Keratinocyte (primary cell): ENCODE measurements at regions not wholly inside any gene's neighbourhood (a gene's known extent, or its start where the extent isn't known, plus 50 kb on each side); places are given as distances from the start of the nearest gene placed in this dataset.
"Not testable (repeated sequence)": the region's sequence is repeated elsewhere in the genome, so short reads cannot be mapped to it uniquely, and the experiment has no call there.

Experiments used
- CTCF ChIP-seq, 3 experiments: IDR thresholded peaks in 1 of 3; conservative IDR thresholded peaks in 1 of 3; optimal IDR thresholded peaks in 1 of 3; 2 replicates in 2 of 3; 3 replicates in 1 of 3; pipeline versions ENCODE3 to v1.5.1; 2011; ENCODE audit warnings: low read length in 3 of 3, mild to moderate bottlenecking in 3 of 3, moderate library complexity in 2 of 3, control low read depth in 1 of 3, inconsistent platforms in 1 of 3; ENCODE audit not compliant: insufficient read depth in 2 of 3; ENCODE audit errors: extremely low read depth in 1 of 3
- EZH2 ChIP-seq: IDR thresholded peaks from one replicate; pipeline ENCODE4 v1.6.1; 2012; ENCODE audit warnings: inconsistent platforms, mild to moderate bottlenecking, low read length, moderate library complexity

- TF ChIP-seq CTCF (optimal IDR thresholded peaks at IDR 0.05 in 1 of 3, IDR thresholded peaks at IDR 0.05 in 1 of 3, conservative IDR thresholded peaks at IDR 0.05 in 1 of 3; ENCODE audit: extremely low read depth in 1 of 3, insufficient read depth in 2 of 3, low read length in 3 of 3); EZH2: not testable (repeated sequence)
Measured at GRCh38 chr15:24477107-24478025, 198.2 kb upstream of the NPAP1 start.
